Natural killer cell (primary cell): ENCODE measurements at regions not wholly inside any gene's neighbourhood (a gene's known extent, or its start where the extent isn't known, plus 50 kb on each side); places are given as distances from the start of the nearest gene placed in this dataset.

Experiments
- ATAC-seq, 3 donors: fragments of 150-1000 bp in 2 of 3; fragments of 200-7000 bp in 1 of 3; cut with Tn5 transposase; 1 replicate in 1 of 3; 2 replicates in 2 of 3; pipeline ENCODE4 v1.10.0; 2021; ENCODE audit warnings: mild to moderate bottlenecking in 2 of 3, moderate library complexity in 2 of 3
- DNase-seq, 2 donors: peaks; one replicate each; pipeline versions ENCODE4 v3.0.0 to v3.0.0-alpha.2; 2013 to 2021; ENCODE audit warnings: mixed read lengths in 1 of 2
- H3K27ac ChIP-seq: one replicate; pipeline ENCODE4 v1.5.1; 2013; ENCODE audit warnings: mild to moderate bottlenecking, low read length
- H3K27me3 ChIP-seq: one replicate; pipeline ENCODE4 v1.6.1; 2013; ENCODE audit warnings: low read length; ENCODE audit not compliant: control insufficient read depth, insufficient read depth
- H3K36me3 ChIP-seq: one replicate; pipeline ENCODE4 v1.6.1; 2013; ENCODE audit warnings: low read length; ENCODE audit not compliant: control insufficient read depth, insufficient read depth
- H3K4me1 ChIP-seq: one replicate; pipeline ENCODE4 v1.6.1; 2013; ENCODE audit warnings: low read length; ENCODE audit not compliant: control insufficient read depth, insufficient read depth
- H3K4me3 ChIP-seq: one replicate; pipeline ENCODE4 v1.5.1; 2013; ENCODE audit warnings: low read length
- H3K9me3 ChIP-seq: one replicate; pipeline ENCODE4 v1.6.1; 2013; ENCODE audit warnings: low read length; ENCODE audit not compliant: control insufficient read depth, insufficient read depth
- H3K27ac Mint-ChIP-seq, 2 donors: one replicate each; pipeline ENCODE4 v1.8.0; 2022; ENCODE audit warnings: mild to moderate bottlenecking in 2 of 2, mixed read lengths in 2 of 2, moderate library complexity in 1 of 2
- H3K27me3 Mint-ChIP-seq, 2 donors: one replicate each; pipeline ENCODE4 v1.8.0; 2022; ENCODE audit warnings: low read depth in 2 of 2, mixed read lengths in 2 of 2
- H3K36me3 Mint-ChIP-seq: one replicate; pipeline ENCODE4 v1.8.0; 2022; ENCODE audit warnings: mixed read lengths
- H3K4me1 Mint-ChIP-seq, 2 donors: one replicate each; pipeline ENCODE4 v1.8.0; 2022; ENCODE audit warnings: mixed read lengths in 2 of 2
- H3K4me3 Mint-ChIP-seq: one replicate; pipeline ENCODE4 v1.8.0; 2022; ENCODE audit warnings: mild to moderate bottlenecking, moderate library complexity, mixed read lengths
- H3K9me3 Mint-ChIP-seq, 2 donors: one replicate each; pipeline ENCODE4 v1.8.0; 2022; ENCODE audit warnings: mixed read lengths in 2 of 2
- WGBS: methylation state at CpG from one replicate; pipeline ENCODE4 v1.1.7; 2013; ENCODE audit warnings: missing lambda C conversion rate; ENCODE audit not compliant: insufficient coverage; 5-methylcytosine and 5-hydroxymethylcytosine counted together
- intact Hi-C: fragments of 100-400 bp; cut with micrococcal nuclease; formaldehyde crosslinking; loops from one replicate; pipeline ENCODE4 v1.14.2; 2022
- TF ChIP-seq, protein P1 (sequence below): fragments of 200-600 bp; IDR thresholded peaks from one replicate; pipeline ENCODE4 v1.8.0; 2022; ENCODE audit warnings: antibody characterized with exemption

GRCh38 chr3:168292296-168292695 lies 196.6 kb upstream of the GOLIM4 start:
- no peak overlapping the region for H3K4me3 ChIP-seq
- Mint-ChIP-seq H3K9me3 (no peaks in the 10 kb centered on the region), H3K36me3 (no peaks in the 10 kb centered on the region), H3K27me3 (no peaks in the 10 kb centered on the region), H3K27ac (no peak overlapping the region), H3K4me1 (no peaks in the 10 kb centered on the region), H3K4me3 (no peak overlapping the region)
- no peaks in the 10 kb centered on the region for H3K4me1 ChIP-seq
- DNase-seq (no peak), ATAC-seq (no peak)
- no peaks in the 10 kb centered on the region for H3K9me3 ChIP-seq
- H3K27ac ChIP-seq: no peak overlapping the region
- no peaks in the 10 kb centered on the region for H3K36me3 ChIP-seq
- intact Hi-C loops: no loop called here
- no peaks in the 10 kb centered on the region for H3K27me3 ChIP-seq
- TF ChIP-seq, protein P1, sequence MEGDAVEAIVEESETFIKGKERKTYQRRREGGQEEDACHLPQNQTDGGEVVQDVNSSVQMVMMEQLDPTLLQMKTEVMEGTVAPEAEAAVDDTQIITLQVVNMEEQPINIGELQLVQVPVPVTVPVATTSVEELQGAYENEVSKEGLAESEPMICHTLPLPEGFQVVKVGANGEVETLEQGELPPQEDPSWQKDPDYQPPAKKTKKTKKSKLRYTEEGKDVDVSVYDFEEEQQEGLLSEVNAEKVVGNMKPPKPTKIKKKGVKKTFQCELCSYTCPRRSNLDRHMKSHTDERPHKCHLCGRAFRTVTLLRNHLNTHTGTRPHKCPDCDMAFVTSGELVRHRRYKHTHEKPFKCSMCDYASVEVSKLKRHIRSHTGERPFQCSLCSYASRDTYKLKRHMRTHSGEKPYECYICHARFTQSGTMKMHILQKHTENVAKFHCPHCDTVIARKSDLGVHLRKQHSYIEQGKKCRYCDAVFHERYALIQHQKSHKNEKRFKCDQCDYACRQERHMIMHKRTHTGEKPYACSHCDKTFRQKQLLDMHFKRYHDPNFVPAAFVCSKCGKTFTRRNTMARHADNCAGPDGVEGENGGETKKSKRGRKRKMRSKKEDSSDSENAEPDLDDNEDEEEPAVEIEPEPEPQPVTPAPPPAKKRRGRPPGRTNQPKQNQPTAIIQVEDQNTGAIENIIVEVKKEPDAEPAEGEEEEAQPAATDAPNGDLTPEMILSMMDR: no peak

DNA sequence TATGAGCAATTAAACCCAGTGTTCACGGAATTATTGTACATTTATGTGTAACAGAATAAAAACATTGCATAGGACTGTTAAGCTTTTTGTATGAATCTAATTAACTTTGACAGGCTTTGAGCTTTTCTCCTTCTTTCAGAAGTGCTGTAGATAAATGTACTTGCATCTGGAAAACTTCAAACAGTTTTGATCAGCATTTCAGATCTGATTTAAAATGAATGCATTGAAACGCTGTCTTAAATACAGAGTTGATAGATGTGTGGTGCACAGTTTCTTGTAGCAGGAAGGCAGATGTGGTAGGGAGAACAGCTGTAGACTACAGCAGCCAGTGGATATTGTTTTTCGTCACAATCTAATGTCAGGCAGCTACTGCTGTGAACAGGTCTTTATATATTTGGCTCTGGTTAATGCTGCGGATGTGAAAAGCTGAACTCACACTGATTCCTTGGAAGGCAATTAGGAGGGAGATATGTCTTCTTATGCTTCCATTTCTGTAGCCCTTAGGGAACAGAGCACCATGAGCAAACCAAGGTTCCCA lies 193.8 kb upstream of the GOLIM4 start:
- H3K4me3 Mint-ChIP-seq: no peak overlapping the region
- WGBS: 83% methylated on average over 4 of the region's 4 CpGs
- DNase-seq: no peak
- no peaks in the 10 kb centered on the region for H3K27me3 Mint-ChIP-seq
- no peaks in the 10 kb centered on the region for H3K4me1 Mint-ChIP-seq
- Histone ChIP-seq H3K4me1 (no peaks in the 10 kb centered on the region), H3K27me3 (no peaks in the 10 kb centered on the region), H3K9me3 (no peaks in the 10 kb centered on the region), H3K36me3 (no peaks in the 10 kb centered on the region), H3K27ac (no peak overlapping the region), H3K4me3 (no peak overlapping the region)
- H3K36me3 Mint-ChIP-seq: no peaks in the 10 kb centered on the region
- no peak overlapping the region for H3K27ac Mint-ChIP-seq
- intact Hi-C loops: no loop called here
- H3K9me3 Mint-ChIP-seq: no peaks in the 10 kb centered on the region
- TF ChIP-seq, protein P1: no peak
- ATAC-seq: no peak

GRCh38 chr3:168288511-168289401 lies 193.0 kb upstream of the GOLIM4 start:
- ATAC-seq: no peak
- H3K9me3 Mint-ChIP-seq: no peaks in the 10 kb centered on the region
- WGBS: 81% methylated on average over 3 of the region's 5 CpGs

More at GRCh38 chr3:168288511-168289401, 193.0 kb upstream of the GOLIM4 start:
- no peak overlapping the region for H3K27ac ChIP-seq
- H3K4me1 ChIP-seq: no peaks in the 10 kb centered on the region
- Mint-ChIP-seq H3K27ac (no peak overlapping the region), H3K4me3 (no peak overlapping the region), H3K4me1 (no peaks in the 10 kb centered on the region), H3K27me3 (no peaks in the 10 kb centered on the region), H3K36me3 (no peaks in the 10 kb centered on the region)
- no peak overlapping the region for H3K4me3 ChIP-seq
- TF ChIP-seq, protein P1: no peak
- DNase-seq: no peak
- no peaks in the 10 kb centered on the region for H3K27me3 ChIP-seq
- H3K9me3 ChIP-seq: no peaks in the 10 kb centered on the region
- no peaks in the 10 kb centered on the region for H3K36me3 ChIP-seq
- intact Hi-C loops: no loop called here
